ENCODE measurements at regions not wholly inside any gene's neighbourhood (a gene's known extent, or its start where the extent isn't known, plus 50 kb on each side); places are given as distances from the start of the nearest gene placed in this dataset.

DNA sequence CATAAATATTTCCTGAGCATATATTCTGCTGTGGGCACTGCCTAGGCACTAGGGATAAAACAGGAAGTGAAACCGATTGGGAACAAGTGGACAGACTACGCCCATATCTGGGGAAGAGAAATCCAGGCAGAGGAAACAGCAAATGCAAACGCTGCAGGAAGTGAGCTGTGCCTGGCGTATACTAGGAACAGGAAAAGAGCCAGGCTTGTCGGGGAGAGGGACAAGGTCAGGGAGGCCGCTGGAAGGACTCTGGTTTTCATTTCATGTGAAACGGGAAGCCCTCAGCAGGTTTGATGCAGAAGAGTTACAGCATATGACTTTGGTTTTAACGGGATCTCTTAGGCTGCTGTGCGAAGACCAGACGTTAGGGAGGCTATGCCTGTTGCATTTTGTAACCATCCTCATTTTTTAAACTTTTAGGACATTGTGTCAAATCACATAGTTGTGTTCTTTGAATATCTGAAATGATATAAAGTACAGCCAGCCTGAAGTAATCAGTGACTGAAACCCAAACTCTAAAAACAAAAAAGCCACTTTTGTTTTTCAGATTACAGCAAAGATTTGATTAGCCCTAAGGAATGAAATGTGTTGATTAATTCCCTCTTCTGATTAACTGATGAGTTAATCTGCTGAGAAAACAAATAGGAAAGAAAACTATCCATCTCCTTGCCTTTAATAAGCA is 110.2 kb upstream of the PIEZO2 start:
- DNase-seq = no peak

DNA sequence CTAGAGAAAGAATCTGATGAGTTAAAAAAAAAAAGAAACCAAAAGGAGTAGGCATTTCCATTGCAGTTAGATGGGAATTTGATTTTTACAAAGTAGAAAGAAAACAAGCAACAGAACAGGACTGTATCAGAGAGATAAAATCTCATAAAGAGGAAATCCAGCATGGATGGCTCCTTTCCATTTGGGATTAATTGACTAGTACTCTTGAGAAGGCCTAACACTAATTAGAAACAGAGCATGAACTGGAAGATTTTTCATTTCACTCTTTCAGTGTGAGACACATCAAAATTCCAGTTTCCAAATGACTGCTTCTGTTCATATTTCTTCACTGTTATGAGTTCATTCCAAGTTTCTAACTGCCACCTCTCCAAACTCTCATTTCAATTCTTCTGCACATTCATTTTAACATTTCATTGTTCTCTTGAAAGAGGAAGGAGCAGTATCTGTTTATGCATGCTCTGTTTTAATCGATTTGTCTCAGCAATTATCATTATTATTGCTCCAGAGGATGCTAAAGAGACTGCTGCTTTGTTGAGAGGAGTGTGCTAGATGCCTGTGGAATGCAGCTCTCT is 108.8 kb upstream of the PIEZO2 start:
- DNase-seq = no peak

DNA sequence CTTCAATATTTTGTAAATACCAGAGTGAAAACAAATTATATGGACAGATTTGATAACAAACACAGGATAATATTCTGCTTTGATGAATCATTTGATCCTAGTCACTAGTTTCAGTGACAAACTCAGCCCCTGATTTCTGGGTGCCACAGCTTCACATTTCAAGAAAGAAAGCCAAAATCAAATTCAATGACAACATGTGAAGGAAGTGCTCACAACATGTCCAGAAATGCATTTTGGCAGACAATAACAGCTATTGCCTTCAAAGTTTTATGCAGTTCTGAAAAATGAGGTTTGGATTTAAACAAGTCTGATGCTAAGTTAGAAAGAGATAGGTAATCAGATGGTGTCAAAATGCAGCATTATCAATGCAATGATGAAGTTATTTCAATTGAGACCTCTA is 106.9 kb upstream of the PIEZO2 start:
- DNase-seq = no peak

DNA sequence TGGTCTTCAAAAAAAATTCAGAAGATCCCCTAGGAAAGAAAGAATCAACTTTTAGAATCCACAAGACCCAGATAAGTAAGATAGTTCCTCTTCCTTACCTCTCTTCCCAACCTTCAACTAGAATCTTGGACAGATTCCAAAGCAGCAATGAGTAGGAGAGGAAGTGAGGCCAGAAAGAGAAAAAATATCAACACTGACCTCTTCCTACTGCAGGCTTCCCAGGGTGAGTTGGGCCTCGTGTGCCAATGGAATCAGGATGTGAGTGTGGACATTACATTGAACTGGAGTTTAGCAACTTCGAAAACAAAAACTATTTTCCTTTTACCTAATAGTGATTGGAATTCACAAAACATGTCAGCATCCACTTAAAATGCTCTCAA is 102.5 kb upstream of the PIEZO2 start:
- DNase-seq = no peak

DNA sequence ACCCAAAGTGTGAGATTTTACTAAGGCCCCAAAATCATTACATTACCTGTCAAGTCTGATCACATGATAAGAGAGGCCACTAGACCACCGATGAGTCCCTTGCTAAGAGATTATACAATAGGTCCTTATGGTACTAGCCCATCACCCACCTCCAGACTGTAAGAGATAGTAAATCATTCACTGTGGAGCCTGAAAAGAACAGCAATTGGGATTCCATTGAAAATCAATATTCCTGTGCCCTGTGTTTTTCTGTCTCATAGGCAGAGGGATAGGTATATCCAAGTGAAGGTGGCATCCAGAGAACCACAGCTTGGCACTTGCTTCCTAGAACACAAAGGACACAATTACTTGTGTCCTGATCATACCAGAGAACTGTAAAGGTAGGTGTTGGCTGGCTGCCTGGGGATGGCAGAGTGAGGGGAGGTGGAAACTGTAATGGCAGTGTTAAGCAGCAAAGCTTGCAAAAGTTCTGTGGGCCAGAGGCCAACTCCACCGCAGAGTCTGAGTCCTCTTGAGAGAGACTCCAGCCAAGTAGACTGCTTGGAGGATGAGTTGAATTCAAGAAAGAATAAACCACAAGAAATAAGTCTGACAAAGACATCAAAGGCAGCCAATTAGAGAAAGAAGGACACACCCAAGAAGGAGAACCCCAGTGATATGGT is 102.0 kb upstream of the PIEZO2 start:
- no peak for DNase-seq

DNA sequence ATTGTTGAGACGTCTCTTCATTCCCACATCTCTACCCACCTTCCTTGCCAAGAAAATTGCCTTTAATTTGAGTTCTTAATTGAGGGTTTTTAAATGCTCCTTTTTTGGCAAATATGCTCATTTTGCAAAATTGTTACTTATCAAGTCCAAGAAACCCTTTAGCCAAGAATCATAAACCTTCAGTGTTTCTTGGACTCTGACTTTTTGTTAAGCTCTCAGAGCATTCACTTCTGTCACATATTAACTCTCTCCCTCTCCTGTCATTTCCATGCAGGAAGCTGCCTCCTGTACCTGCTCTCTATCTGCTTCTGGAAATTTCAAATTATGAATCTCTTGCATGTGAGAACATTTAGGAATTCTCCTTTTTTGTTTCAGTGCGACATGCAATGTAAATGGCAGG is 100.0 kb upstream of the PIEZO2 start:
- DNase-seq = no peak

DNA sequence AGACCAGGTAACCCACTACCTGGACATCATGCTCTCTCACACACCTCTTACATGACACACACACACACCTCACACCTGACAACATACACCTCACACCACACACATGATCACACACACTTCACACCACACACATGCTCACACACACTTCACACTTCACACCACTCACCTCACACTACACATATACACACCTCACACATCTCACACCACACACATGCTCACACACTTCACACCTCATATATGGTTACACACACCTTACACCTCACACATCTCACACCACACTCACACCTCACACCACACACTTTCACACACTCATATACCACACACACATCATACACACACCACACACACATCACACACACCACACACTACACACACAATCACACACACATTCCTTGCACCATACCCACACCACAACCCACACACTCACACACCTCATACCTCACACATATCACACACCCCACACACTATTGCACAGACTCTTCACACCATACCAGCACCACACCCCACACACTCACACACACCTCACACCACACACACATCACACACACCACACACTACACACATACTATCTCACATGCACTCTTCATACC is 98.1 kb upstream of the PIEZO2 start:
- no peak for DNase-seq

DNA sequence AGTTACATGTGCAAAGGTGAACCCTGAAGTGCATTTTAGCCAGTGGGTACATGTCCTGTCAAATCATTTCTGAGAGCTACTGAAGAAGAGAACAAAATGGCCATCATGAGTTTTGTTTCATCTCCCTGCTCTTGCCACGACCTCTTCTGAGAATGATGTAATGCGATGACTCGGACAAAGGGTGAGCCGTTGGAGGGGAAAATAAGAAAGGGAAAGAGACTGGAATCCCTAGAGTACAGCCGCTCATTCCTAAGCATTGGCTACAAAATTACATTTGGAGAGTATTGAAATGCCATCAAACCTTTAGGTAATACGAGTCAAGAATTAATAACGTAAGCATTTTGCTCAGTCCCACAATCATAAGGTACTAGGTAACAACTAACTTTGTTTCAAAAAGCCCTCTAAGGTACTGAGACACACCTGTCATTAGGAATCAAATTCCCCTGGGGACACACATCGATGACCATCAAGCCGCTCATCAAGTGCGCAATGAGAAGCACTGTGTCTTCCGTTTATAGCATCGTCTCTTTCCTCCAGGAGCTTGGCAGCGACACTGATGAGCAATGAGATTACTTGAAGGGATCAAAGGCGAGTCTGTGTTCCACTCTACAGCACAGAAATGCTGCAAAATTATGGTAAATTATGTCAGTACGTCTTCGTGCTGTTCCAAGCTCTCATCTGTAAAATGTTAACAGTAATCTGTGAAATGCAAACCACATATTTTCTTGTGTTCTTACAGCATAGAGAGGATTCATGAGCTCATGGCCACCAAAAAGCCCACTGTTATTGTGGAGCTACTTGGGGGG is 97.3 kb upstream of the PIEZO2 start:
- DNase-seq = no peak

DNA sequence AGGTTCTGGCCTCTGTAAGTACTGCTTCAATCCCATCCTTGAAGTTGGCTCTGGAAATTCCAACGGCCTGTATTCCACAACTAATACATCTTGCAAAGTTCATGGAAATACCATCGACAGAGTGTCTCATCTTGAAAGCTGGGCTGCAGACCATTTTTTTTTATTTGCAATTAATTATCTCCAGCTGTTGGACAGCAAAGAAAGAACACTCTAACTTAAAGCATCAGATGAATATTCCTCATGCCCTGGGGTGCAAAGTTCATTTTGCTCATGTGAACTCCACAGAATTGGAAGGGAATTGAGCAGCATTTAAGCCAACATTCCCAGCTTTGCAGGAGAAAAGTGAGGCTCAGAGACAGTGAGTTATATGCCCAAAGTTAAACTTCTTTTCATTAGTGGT is 96.5 kb upstream of the PIEZO2 start:
- DNase-seq = no peak

DNA sequence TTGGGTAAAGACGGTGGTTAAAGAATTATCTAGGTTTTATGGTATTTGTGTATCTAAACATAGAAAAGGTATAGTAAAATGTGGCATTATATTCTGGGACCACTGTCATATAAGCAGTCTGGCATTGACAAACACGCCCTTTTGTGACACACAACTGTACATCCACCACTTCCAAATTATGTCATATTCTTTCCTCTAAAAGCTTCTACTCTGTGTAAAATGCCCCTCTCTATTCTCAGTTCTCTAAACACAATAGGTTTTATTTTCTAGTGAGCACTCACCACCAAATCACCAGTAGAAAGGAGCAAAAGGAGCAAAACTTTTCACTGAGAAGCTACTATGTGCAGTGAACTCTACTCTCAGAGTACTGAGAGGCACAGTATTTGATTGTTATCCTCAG is 88.1 kb upstream of the PIEZO2 start:
- no peak for DNase-seq

DNA sequence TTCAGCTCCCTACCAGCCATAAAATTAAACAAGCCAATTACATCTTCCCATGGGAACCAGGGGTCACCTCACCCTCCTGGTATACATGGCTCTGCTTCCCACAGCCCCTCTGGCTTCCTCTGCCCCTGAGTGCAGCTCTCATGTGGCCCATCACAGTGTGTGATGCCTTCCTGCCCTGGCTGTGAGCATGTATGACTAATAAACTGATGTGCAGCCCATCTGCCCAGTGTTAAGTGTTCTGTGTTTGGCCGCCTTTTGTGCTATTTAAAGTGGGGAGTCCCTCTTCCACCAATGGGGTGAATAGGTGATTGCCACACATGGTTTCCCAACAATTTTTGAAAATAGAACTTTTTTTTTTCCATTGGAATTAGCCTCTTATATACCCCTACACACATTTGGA is 87.7 kb upstream of the PIEZO2 start:
- DNase-seq = no peak

DNA sequence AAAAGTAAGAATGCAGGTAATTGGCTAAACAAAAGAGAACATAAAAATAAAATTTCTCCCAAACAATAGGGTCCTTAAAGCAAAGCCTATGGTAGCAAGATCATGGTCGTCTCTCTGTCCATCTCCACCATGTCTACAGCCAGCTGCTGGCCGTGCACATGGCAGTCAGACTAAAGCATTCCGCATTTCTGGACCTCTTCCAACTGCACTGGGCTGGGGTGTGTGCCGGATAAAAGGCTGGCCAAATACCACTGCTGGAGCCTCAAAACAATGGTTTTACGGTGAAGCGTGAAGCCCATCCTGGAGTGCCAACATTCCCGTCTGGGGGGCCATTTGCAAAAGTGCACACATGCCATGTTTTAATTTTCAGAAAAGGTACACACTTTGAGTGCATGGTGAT is 74.8 kb upstream of the PIEZO2 start:
- DNase-seq = no peak

DNA sequence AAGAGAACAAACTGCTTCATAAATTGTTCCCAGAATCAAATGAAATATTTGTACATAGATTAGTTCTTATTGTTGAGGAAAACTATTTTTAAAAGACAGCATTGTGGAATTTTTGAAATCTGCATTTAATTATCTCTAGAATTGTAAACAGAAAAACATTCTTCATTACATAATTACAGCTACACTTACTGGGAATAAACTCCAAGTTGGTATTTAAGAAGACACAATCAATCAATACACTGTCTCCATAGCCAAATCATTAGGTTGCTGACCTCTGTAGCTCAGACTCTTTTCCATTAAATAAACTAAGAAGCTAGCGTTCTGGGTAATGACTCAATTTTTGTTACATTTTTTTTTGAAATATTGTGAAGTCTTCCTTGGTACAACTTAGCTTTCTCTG is 70.2 kb upstream of the PIEZO2 start:
- no peak for DNase-seq

DNA sequence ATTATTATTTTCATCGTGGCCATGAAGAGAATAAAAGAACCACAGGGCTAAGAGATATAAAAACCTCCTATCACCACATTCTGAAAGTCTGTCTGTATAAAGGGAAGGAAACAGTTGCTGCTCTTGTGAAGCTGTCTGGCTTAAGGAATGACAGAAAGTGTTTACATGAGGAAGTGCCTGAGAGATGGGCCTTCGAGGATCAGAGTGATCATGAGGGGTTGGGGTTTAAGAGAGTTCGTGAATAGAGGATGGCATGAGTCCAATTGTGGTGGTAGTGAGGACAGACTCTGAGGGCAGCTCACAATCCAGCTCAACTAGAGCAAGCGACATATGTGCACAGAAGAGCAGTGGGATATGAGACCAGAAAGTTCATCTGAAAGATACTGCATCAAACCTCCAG is 65.8 kb upstream of the PIEZO2 start:
- DNase-seq = no peak

DNA sequence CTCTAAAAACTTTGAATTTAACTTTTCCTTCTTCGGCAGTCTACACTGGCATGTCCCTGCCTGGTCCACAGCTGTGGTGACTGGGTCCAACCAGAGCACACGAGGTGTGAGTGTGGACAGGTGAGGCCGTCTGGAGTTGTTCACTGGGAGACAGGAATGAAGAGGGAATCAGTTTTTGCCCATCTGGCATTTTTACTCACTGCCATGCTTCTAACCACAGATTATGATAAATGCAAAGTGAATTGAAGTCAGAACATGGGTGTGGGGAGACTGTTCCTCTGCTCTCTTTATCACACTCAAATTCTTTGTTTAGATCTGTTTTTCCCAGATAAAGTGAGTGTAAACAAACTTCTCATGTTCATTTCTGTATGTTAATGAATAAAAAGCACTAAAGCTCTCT is 54.7 kb upstream of the PIEZO2 start:
- DNase-seq = no peak

DNA sequence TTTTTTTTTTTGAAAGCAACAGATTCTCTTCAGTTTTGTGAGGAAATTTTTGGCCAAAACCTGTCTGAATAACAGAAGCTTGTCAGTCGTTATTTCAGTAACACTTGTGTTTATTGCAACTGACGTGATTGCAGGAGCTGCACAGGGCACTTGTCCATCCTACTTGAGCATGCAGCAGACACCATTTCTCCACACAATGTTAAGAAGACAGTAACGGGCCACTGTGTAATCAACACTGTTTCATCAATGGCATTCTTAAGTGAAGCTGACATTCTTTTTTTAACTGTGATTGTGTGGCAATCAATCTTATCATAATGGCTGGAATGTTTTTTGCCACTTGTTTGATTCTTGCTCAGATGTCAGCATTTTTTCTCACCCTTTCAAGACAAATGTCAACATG is 50.1 kb upstream of the PIEZO2 start:
- no peak for DNase-seq
